Lung (tissue), 11 donors: ENCODE measurements at regions not wholly inside any gene's neighbourhood (a gene's known extent, or its start where the extent isn't known, plus 50 kb on each side); places are given as distances from the start of the nearest gene placed in this dataset.

Source experiments
- ATAC-seq: fragments of 200-7000 bp; cut with Tn5 transposase; one replicate; pipeline ENCODE4 v1.9.1; 2020; ENCODE audit warnings: moderate number of reproducible peaks; ENCODE audit not compliant: insufficient read depth, low FRiP score
- DNase-seq, 3 donors: peaks; one replicate each; pipeline ENCODE4 v3.0.0-alpha.2; 2013 to 2017
- H3K27ac ChIP-seq, 2 donors: one replicate each; pipeline ENCODE4 v1.5.1; 2013; ENCODE audit warnings: mild to moderate bottlenecking in 2 of 2, moderate library complexity in 2 of 2, control low read depth in 1 of 2, inconsistent platforms in 1 of 2, low read depth in 1 of 2, low read length in 1 of 2
- H3K27me3 ChIP-seq, 3 donors: one replicate each; pipeline ENCODE4 v1.5.1; 2013; ENCODE audit warnings: low read length in 2 of 3; ENCODE audit not compliant: control insufficient read depth in 3 of 3, insufficient read depth in 3 of 3
- H3K36me3 ChIP-seq, 4 donors: one replicate each; pipeline ENCODE4 v1.5.1; 2013; ENCODE audit warnings: low read length in 4 of 4, mild to moderate bottlenecking in 1 of 4, moderate library complexity in 1 of 4; ENCODE audit not compliant: control insufficient read depth in 4 of 4, insufficient read depth in 4 of 4
- H3K4me1 ChIP-seq, 5 donors: one replicate each; pipeline ENCODE4 v1.5.1; 2013; ENCODE audit warnings: low read length in 5 of 5, mild to moderate bottlenecking in 2 of 5, moderate library complexity in 1 of 5; ENCODE audit not compliant: control insufficient read depth in 5 of 5, insufficient read depth in 5 of 5
- H3K4me3 ChIP-seq: one replicate; pipeline ENCODE4 v1.5.1; 2013; ENCODE audit warnings: mild to moderate bottlenecking, control low read depth, moderate library complexity
- H3K9ac ChIP-seq, 2 donors: one replicate each; pipeline ENCODE4 v1.5.1; 2013; ENCODE audit warnings: low read length in 2 of 2, control low read depth in 1 of 2; ENCODE audit not compliant: insufficient read depth in 1 of 2
- H3K9me3 ChIP-seq, 4 donors: one replicate each; pipeline ENCODE4 v1.5.1; 2013; ENCODE audit warnings: low read length in 3 of 4, mild to moderate bottlenecking in 1 of 4, moderate library complexity in 1 of 4; ENCODE audit not compliant: control insufficient read depth in 4 of 4, insufficient read depth in 3 of 4
- CTCF ChIP-seq: IDR thresholded peaks from 2 replicates; pipeline ENCODE4 v1.5.1; 2012; ENCODE audit warnings: mild to moderate bottlenecking; ENCODE audit errors: control extremely low read depth, extremely low read depth
- WGBS, 2 donors: extraction: QIAGEN DNeasy Blood & Tissue Kit; methylation state at CpG; one replicate each; pipeline ENCODE4 v1.1.7; 2013; 5-methylcytosine and 5-hydroxymethylcytosine counted together
- donor health status: control.
- donor health status: control.
- donor health status: Bipolar disorder and iron deficiency.
- donor health status: healthy.
- donor health status: DM: yes; HTN: yes; CAD: no.

DNA sequence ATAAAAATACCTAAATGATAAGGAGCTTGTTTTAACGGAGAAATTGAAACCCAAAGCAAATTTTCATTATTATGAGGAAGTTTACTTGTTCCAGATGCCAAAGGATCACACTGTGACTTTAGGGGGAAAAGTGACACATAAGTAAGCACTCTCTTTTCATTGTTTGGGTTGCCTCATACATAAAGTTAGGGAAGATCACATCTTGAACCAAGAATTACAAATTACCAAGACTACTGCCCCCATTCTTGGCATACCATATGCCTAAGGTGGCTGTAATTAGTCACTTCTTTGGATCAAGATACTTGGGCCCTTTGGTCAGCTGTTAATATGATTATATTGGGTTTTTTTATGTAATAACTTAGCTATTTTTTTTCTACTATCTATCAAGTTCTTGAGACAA is 269.0 kb downstream of the COL12A1 start:
- TF ChIP-seq CTCF, result no peak
- Histone ChIP-seq H3K27ac (no peak overlapping the region), H3K4me1 (no peaks in the 10 kb centered on the region), H3K27me3 (no peaks in the 10 kb centered on the region), H3K9ac (no peak overlapping the region), H3K9me3 (no peaks in the 10 kb centered on the region), H3K4me3 (no peak overlapping the region), H3K36me3 (no peaks in the 10 kb centered on the region)
- WGBS, 2 donors, result 51 to 83% methylated on average over 1 of the region's 1 CpG
- DNase-seq (no peak), ATAC-seq (no peak)

DNA sequence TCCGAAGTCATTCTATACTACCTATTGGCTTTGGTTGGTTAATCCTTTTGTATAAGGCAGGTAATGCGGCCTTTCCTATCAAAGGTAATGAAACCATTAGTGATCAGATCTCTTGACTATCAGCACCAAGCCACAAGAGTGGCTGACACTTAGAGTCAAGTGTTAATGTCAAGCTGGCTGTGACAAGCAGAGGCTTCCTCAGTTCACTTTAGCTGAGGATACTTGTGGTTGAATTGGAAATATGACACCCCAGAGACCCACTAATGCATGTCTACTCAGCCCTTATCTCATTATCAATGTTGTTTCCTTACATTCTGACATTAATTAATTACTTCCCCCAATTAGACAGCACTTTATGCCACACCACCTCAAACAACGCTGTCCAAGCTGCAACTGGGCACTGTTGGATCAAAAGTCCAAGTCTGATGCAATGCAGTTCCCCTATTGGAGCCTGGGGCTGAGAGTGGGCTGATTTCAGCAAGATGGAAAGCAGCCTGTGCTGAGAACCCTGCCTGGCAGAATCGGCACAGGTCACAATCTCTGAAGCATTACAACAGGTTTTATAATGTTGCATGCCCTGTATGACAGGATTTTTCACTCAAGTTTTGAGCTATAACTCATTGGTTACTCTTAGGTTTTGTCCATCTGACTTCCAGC is 273.5 kb downstream of the COL12A1 start:
- H3K4me3 ChIP-seq, result no peak overlapping the region
- no peak overlapping the region for H3K27ac ChIP-seq
- H3K9ac ChIP-seq, result no peak overlapping the region
- H3K9me3 ChIP-seq, result no peaks in the 10 kb centered on the region
- ATAC-seq (no peak), DNase-seq (no peak)
- no peak for TF ChIP-seq CTCF
- H3K27me3 ChIP-seq, result no peaks in the 10 kb centered on the region
- 55 to 57% methylated on average over 4 of the region's 4 CpGs for WGBS, 2 donors
- no peaks in the 10 kb centered on the region for H3K4me1 ChIP-seq
- H3K36me3 ChIP-seq, result no peaks in the 10 kb centered on the region

DNA sequence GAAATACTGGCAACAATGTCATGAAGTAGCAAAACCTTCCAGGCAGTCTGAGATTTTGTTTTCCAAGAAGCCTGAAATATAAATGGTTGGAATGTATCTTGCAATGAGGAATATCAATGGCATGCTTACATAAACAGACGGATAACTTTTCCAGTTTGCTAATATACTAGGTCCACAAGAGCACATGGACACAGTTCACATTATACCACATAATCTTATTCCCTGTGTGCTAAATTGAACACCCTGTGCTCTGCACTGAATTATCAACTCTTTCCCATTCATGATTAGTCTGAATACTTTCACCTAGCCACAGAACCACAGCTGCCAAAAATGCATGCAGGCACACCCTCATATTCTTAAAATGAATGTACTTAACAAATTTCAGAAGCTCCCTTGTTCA is 274.3 kb downstream of the COL12A1 start:
- Histone ChIP-seq H3K36me3 (no peaks in the 10 kb centered on the region), H3K27ac (no peak overlapping the region), H3K4me1 (no peaks in the 10 kb centered on the region), H3K9me3 (no peaks in the 10 kb centered on the region), H3K27me3 (no peaks in the 10 kb centered on the region), H3K9ac (no peak overlapping the region), H3K4me3 (no peak overlapping the region)
- 65 to 77% methylated on average over 1 of the region's 1 CpG for WGBS, 2 donors
- no peak for DNase-seq
- no peak for ATAC-seq
- no peak for TF ChIP-seq CTCF

DNA sequence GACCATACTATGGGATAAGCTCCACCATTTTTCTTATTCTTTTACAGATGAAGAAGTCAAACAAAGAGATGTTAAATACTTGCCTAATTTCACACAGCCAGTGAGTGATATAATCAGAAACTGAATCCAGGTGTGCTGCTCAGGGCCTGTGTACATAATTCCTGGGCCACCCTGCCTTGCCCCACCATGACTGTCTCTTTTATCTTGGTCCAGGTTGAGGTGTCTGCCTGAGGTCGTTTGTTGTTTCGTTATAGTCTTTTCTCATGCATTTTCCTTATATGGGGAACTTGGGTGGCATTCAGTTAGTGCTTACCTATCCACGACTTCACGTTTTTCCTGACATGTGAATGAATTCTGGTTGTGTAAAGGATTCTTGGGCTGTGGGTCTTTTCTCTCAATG is 277.6 kb downstream of the COL12A1 start:
- H3K27ac ChIP-seq, result no peak overlapping the region
- WGBS, 2 donors, result 76 to 91% methylated on average over 4 of the region's 4 CpGs

More for the DNA sequence above, 277.6 kb downstream of the COL12A1 start:
- Histone ChIP-seq H3K36me3 (no peaks in the 10 kb centered on the region), H3K9ac (no peak overlapping the region), H3K27me3 (no peaks in the 10 kb centered on the region), H3K4me1 (no peaks in the 10 kb centered on the region), H3K9me3 (no peaks in the 10 kb centered on the region), H3K4me3 (no peak overlapping the region)
- no peak for TF ChIP-seq CTCF
- no peak for ATAC-seq
- DNase-seq, result no peak
